ENCODE measurements at regions not wholly inside any gene's neighbourhood (a gene's known extent, or its start where the extent isn't known, plus 50 kb on each side); places are given as distances from the start of the nearest gene placed in this dataset.

DNA sequence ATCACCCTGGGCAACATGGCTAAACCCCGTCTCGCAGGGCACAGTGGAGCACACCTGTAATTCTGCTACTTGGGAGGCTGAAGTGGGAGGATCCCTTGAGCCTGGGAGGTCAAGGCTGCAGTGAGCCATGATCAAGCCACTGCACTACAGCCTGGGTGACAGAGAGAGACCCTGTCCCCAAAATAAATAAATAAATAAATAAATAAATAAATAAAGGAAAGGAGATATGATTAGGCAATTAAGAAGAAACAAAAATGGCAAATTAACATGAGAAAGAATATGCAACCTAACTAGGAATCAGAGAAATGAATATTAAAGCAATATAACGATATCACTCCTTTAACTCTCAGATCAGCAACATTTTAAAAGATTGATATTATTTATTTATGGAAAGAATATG lies 92.3 kb downstream of the C1D start:
- Histone ChIP-seq H3K27ac (no peak overlapping the region), H3K4me3 (ENCODE audit: low read depth, low read length) (no peak overlapping the region), H3K9me3 (ENCODE audit: severe bottlenecking) (no peaks in the 10 kb centered on the region), H3K27me3 (ENCODE audit: insufficient read depth, low read depth, severe bottlenecking) (peaks cover 13% of the 10 kb centered on the region), H3K36me3 (no peaks in the 10 kb centered on the region)
- TF ChIP-seq, protein P1, sequence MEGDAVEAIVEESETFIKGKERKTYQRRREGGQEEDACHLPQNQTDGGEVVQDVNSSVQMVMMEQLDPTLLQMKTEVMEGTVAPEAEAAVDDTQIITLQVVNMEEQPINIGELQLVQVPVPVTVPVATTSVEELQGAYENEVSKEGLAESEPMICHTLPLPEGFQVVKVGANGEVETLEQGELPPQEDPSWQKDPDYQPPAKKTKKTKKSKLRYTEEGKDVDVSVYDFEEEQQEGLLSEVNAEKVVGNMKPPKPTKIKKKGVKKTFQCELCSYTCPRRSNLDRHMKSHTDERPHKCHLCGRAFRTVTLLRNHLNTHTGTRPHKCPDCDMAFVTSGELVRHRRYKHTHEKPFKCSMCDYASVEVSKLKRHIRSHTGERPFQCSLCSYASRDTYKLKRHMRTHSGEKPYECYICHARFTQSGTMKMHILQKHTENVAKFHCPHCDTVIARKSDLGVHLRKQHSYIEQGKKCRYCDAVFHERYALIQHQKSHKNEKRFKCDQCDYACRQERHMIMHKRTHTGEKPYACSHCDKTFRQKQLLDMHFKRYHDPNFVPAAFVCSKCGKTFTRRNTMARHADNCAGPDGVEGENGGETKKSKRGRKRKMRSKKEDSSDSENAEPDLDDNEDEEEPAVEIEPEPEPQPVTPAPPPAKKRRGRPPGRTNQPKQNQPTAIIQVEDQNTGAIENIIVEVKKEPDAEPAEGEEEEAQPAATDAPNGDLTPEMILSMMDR (IDR thresholded peaks at IDR 0.05; ENCODE audit: low read depth, low read length) = no peak
- DNase-seq = no peak

DNA sequence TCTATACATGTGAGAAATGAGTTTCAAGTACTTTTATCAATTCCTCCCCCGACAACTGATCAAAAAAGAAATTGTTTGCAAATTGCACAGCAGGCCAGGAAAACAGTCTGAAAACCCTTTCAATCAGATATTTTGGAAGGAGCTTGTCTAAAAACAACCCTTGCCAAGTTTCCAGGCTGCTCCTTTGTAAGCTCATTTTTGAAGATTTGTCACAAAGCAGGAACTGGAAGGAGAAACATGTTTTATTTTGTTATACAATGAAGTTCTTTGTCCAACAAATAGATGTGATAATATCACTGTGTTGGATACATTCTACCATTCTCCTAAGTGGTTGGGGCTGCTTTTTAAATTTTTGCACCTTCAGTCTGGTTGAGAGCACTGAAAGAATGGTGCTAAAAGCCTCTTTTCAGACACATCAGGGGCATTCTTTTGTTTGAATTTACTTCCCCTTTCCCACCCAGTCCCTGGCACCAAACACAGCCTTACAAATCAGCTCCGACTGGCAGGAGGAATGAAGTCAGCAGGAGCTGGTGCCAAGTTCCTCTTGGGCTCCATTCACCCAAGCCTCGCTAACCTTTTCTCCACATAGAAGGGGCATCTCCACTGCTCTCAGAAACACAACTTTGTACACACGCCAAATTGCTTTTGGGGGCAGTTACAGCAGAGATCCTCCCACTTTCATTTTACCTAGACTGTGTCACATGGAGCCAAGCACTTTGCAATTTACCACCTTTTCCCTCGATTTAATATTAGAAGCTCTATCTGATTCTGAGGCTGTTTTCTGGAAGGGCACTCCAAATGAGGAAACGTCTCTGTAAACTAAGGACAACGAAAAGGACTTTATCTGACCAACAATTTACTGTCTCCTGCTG lies 88.0 kb downstream of the C1D start:
- no peak for DNase-seq
- Histone ChIP-seq H3K27ac (no peak overlapping the region), H3K27me3 (ENCODE audit: insufficient read depth, low read depth, severe bottlenecking) (peaks cover 13% of the 10 kb centered on the region), H3K36me3 (no peaks in the 10 kb centered on the region), H3K4me3 (ENCODE audit: low read depth, low read length) (no peak overlapping the region), H3K9me3 (ENCODE audit: severe bottlenecking) (peaks cover under 1% of the 10 kb centered on the region)
- TF ChIP-seq, protein P1 (IDR thresholded peaks at IDR 0.05; ENCODE audit: low read depth, low read length) = no peak

DNA sequence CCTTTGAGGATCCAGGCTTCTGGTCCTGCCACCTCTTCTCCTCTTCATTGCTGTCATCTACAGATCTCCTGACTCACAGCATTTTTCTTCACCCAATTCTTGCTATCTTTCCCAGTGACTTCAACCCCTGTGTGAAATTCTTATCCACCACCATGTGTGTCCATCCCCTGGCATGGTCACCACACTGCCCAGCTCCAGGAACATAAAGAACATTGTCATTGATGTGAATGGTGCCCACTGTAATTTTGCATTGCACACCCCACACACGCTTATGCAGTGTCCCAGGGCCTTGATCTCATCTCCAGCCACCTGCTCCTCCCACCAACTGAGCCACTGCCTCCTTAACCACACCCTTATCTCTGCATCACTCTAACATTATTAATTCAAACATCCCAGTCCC lies 85.3 kb downstream of the C1D start:
- TF ChIP-seq, protein P1 (IDR thresholded peaks at IDR 0.05; ENCODE audit: low read depth, low read length) = no peak
- H3K27ac ChIP-seq = no peak overlapping the region
- DNase-seq = no peak
- peaks cover 13% of the 10 kb centered on the region for H3K27me3 ChIP-seq (ENCODE audit: insufficient read depth, low read depth, severe bottlenecking)
- no peaks in the 10 kb centered on the region for H3K36me3 ChIP-seq
- H3K4me3 ChIP-seq (ENCODE audit: low read depth, low read length) = no peak overlapping the region
- H3K9me3 ChIP-seq (ENCODE audit: severe bottlenecking) = peaks cover 17% of the 10 kb centered on the region

DNA sequence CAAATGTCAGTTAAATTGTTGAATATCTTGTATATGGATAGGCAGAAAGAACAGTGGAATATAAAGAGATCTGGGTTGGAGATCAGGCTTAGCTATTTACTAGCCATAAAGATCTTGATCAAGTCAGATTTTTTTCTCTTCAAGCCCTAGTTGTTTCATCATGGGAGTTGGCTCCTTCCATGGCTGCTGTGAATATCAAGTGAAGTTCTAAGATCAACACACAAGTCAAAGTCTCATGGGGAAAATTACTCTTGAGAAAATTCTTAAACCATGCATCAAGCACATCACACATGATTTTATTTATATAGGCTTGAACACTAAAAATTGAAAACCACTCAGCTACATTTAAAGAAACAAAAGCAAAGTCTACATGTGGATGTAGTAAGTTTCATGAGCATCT lies 79.8 kb downstream of the C1D start:
- H3K27me3 ChIP-seq (ENCODE audit: insufficient read depth, low read depth, severe bottlenecking) = peaks cover 7% of the 10 kb centered on the region
- H3K36me3 ChIP-seq = no peaks in the 10 kb centered on the region
- no peak for DNase-seq
- H3K9me3 ChIP-seq (ENCODE audit: severe bottlenecking) = peaks cover 18% of the 10 kb centered on the region
- no peak overlapping the region for H3K4me3 ChIP-seq (ENCODE audit: low read depth, low read length)
- H3K27ac ChIP-seq = no peak overlapping the region
- TF ChIP-seq, protein P1 (IDR thresholded peaks at IDR 0.05; ENCODE audit: low read depth, low read length) = no peak

DNA sequence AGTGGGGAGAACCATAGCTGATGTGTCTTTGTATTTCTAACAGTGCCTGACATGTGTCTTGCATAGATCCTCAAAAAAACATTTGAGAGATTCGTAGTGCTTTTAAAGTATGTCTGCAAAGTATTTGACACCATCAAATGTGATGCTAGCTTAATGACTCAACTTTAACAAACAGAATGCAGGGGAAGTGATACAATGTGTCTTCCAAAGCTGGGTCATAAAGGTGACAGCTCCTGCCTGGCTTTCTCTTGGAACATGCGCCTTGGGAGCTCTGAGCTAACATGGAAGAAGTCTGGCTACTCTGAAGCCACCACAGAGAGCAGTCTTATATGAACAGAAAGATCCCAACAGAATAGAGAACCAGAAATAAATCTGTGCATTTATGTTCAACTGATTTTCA lies 78.2 kb downstream of the C1D start:
- Histone ChIP-seq H3K4me3 (ENCODE audit: low read depth, low read length) (no peak overlapping the region), H3K36me3 (no peaks in the 10 kb centered on the region), H3K27ac (no peak overlapping the region), H3K9me3 (ENCODE audit: severe bottlenecking) (peaks cover 20% of the 10 kb centered on the region), H3K27me3 (ENCODE audit: insufficient read depth, low read depth, severe bottlenecking) (peaks cover 7% of the 10 kb centered on the region)
- TF ChIP-seq, protein P1 (IDR thresholded peaks at IDR 0.05; ENCODE audit: low read depth, low read length) = no peak
- DNase-seq = no peak

DNA sequence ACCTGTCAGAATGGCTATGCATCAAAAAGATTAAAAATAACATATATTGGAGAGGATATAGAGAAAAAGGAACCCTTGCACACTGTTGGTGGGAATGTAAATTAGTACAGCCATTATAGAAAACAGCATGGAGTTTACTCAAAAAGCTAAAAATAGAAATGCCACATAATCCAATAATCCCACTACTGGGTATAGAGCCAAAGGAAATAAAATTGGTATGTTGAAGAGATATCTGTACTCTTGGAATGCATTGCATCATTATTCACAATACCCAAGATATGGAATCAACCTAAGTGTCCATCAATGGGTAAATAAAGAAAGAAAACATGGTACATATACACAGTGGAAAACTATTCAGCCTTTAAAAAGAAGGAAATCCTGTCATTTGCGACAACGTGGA lies 77.2 kb downstream of the C1D start:
- H3K4me3 ChIP-seq (ENCODE audit: low read depth, low read length) = no peak overlapping the region
- no peak overlapping the region for H3K27ac ChIP-seq
- peaks cover 7% of the 10 kb centered on the region for H3K27me3 ChIP-seq (ENCODE audit: insufficient read depth, low read depth, severe bottlenecking)
- TF ChIP-seq, protein P1 (IDR thresholded peaks at IDR 0.05; ENCODE audit: low read depth, low read length) = no peak
- no peaks in the 10 kb centered on the region for H3K36me3 ChIP-seq
- no peak for DNase-seq
- peaks cover 13% of the 10 kb centered on the region for H3K9me3 ChIP-seq (ENCODE audit: severe bottlenecking)
